Neuronal stem cell (in vitro differentiated cells): ENCODE measurements at regions not wholly inside any gene's neighbourhood (a gene's known extent, or its start where the extent isn't known, plus 50 kb on each side); places are given as distances from the start of the nearest gene placed in this dataset.
A peak's percentile ranks its signal among the peaks of the same experiment; 100 is the strongest.

ENCODE experiments used
- DNase-seq: peaks from one replicate; pipeline ENCODE4 v3.0.0-alpha.2; 2013; ENCODE audit warnings: low spot score
- H2AFZ ChIP-seq: one replicate; pipeline ENCODE4 v1.6.1; 2013; ENCODE audit warnings: mild to moderate bottlenecking, low read length, inconsistent platforms
- H2AK5ac ChIP-seq: 2 replicates; pipeline ENCODE4 v1.6.1; 2013; ENCODE audit warnings: low read depth, mild to moderate bottlenecking, inconsistent platforms, low read length, moderate library complexity, mixed read lengths
- H2BK120ac ChIP-seq: 2 replicates; pipeline ENCODE4 v1.6.1; 2013; ENCODE audit warnings: low read depth, mild to moderate bottlenecking, inconsistent platforms, low read length, moderate library complexity, mixed read lengths
- H2BK12ac ChIP-seq: one replicate; pipeline ENCODE4 v1.6.1; 2013; ENCODE audit warnings: low read length, inconsistent platforms
- H2BK15ac ChIP-seq: 2 replicates; pipeline ENCODE4 v1.6.1; 2013; ENCODE audit warnings: mild to moderate bottlenecking, low read length, inconsistent platforms, mixed read lengths
- H2BK5ac ChIP-seq: one replicate; pipeline ENCODE4 v1.6.1; 2013; ENCODE audit warnings: inconsistent platforms, mild to moderate bottlenecking, low read length, moderate library complexity
- H3K14ac ChIP-seq: one replicate; pipeline ENCODE4 v1.6.1; 2013; ENCODE audit warnings: low read length, inconsistent platforms
- H3K18ac ChIP-seq: 2 replicates; pipeline ENCODE4 v1.6.1; 2013; ENCODE audit warnings: low read length, inconsistent platforms
- H3K23ac ChIP-seq: 2 replicates; pipeline ENCODE4 v1.6.1; 2013; ENCODE audit warnings: low read depth, mild to moderate bottlenecking, mixed read lengths, low read length, inconsistent platforms; ENCODE audit not compliant: poor library complexity
- H3K27ac ChIP-seq: replicated peaks from 3 replicates; pipeline ENCODE4 v1.5.1; 2013; ENCODE audit warnings: low read length, inconsistent platforms
- H3K27me3 ChIP-seq, 3 experiments: 2 replicates each; pipeline ENCODE4 v1.6.1; 2013; ENCODE audit warnings: low read length in 3 of 3, mild to moderate bottlenecking in 2 of 3, inconsistent platforms in 1 of 3, low read depth in 1 of 3, mixed read lengths in 1 of 3, moderate library complexity in 1 of 3; ENCODE audit not compliant: control insufficient read depth in 3 of 3, insufficient read depth in 3 of 3
- H3K36me3 ChIP-seq, 2 donors: replicated peaks in 1 of 2; 2 replicates each; pipeline ENCODE4 v1.6.1; 2013; ENCODE audit warnings: low read length in 2 of 2; ENCODE audit not compliant: control insufficient read depth in 2 of 2, insufficient read depth in 2 of 2
- H3K4ac ChIP-seq: 2 replicates; pipeline ENCODE4 v1.6.1; 2013; ENCODE audit warnings: inconsistent platforms, mild to moderate bottlenecking, low read length, moderate library complexity
- H3K4me1 ChIP-seq, 2 donors: 1 replicate in 1 of 2; 2 replicates in 1 of 2; pipeline ENCODE4 v1.6.1; 2013; ENCODE audit warnings: low read length in 2 of 2, low read depth in 1 of 2; ENCODE audit not compliant: control insufficient read depth in 2 of 2, insufficient read depth in 1 of 2
- H3K4me2 ChIP-seq: one replicate; pipeline ENCODE4 v1.6.1; 2013; ENCODE audit warnings: mild to moderate bottlenecking, low read length, inconsistent platforms; ENCODE audit not compliant: insufficient read depth, poor library complexity, severe bottlenecking
- H3K4me3 ChIP-seq, 2 donors: 2 replicates each; pipeline ENCODE4 v1.5.1; 2013; ENCODE audit warnings: low read length in 2 of 2, mild to moderate bottlenecking in 2 of 2, inconsistent platforms in 1 of 2, moderate library complexity in 1 of 2
- H3K79me1 ChIP-seq: one replicate; pipeline ENCODE4 v1.6.1; 2013; ENCODE audit warnings: low read depth, mild to moderate bottlenecking, inconsistent platforms, low read length, moderate library complexity
- H3K9ac ChIP-seq: one replicate; pipeline ENCODE4 v1.6.1; 2013; ENCODE audit warnings: mild to moderate bottlenecking, low read depth, low read length, inconsistent platforms; ENCODE audit not compliant: poor library complexity
- H3K9me3 ChIP-seq, 2 donors: replicated peaks in 1 of 2; 2 replicates each; pipeline versions ENCODE3 to v1.6.1; 2013; ENCODE audit warnings: low read length in 2 of 2, mild to moderate bottlenecking in 2 of 2, inconsistent platforms in 1 of 2, low read depth in 1 of 2, mixed read lengths in 1 of 2, moderate library complexity in 1 of 2; ENCODE audit not compliant: control insufficient read depth in 2 of 2, insufficient read depth in 1 of 2
- H4K8ac ChIP-seq: one replicate; pipeline ENCODE4 v1.6.1; 2013; ENCODE audit warnings: low read depth, mild to moderate bottlenecking, inconsistent platforms, low read length, moderate library complexity
- H4K91ac ChIP-seq: one replicate; pipeline ENCODE4 v1.6.1; 2013; ENCODE audit warnings: low read length, low read depth, mild to moderate bottlenecking, inconsistent platforms; ENCODE audit not compliant: poor library complexity
- WGBS, 2 donors: extraction: QIAGEN DNeasy Blood & Tissue Kit; methylation state at CpG; one replicate each; pipeline ENCODE4 v1.1.7; 2013; ENCODE audit warnings: missing lambda C conversion rate in 2 of 2, mixed read lengths in 1 of 2; ENCODE audit not compliant: insufficient read length in 2 of 2, insufficient replicate concordance in 1 of 2; ENCODE audit errors: extremely low coverage in 2 of 2; 5-methylcytosine and 5-hydroxymethylcytosine counted together

DNA sequence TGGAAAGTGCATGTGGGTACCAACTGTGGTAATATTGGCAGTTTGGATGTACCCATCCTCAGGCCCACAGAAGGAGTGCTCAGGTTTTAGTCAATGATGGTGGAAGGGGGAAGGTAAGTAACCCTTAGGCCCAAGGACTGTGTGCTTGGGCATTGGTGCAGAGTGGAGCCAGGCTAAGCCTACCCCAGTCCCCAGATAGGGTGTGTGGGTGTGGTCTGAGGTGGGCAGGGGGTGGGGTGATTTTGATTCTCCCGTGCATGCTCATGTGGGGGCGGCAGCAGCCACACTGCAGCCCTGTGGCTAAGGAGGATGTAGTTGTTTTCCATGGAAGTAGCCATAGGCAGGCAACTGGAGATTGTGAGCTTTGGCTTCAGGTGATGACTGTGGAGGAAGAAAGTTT is 2197.3 kb downstream of the PCDH9 start:
- Histone ChIP-seq H2AFZ (no peak overlapping the region), H3K4me2 (no peak overlapping the region), H4K91ac (no peak overlapping the region), H2BK120ac (no peak overlapping the region), H4K8ac (peak overlapping the region; percentile 76), H3K36me3 (no peaks in the 10 kb centered on the region), H2BK5ac (no peak overlapping the region), H2BK15ac (no peak overlapping the region), H3K27me3 (no peaks in the 10 kb centered on the region), H2AK5ac (no peak overlapping the region), H3K23ac (no peak overlapping the region), H3K79me1 (no peaks in the 10 kb centered on the region), H2BK12ac (no peak overlapping the region), H3K14ac (peak overlapping the region; percentile 64), H3K4me1 (peaks cover 0 to 2% of the 10 kb centered on the region in 2 donors), H3K4me3 (no peak overlapping the region), H3K9ac (no peak overlapping the region), H3K9me3 (no peaks in the 10 kb centered on the region), H3K4ac (no peak overlapping the region), H3K27ac (no peak overlapping the region), H3K18ac (no peak overlapping the region)
- DNase-seq: no peak
- WGBS, 2 donors: no CpG with 5 or more reads among the region's 2 CpGs

- Histone ChIP-seq H2BK12ac (no peak overlapping the region), H2BK5ac (no peak overlapping the region), H4K91ac (no peak overlapping the region), H2AK5ac (no peak overlapping the region), H3K4me1 (peaks cover 0 to 2% of the 10 kb centered on the region in 2 donors), H3K23ac (no peak overlapping the region), H2BK120ac (no peak overlapping the region), H4K8ac (no peak overlapping the region), H3K4me2 (no peak overlapping the region), H3K36me3 (no peaks in the 10 kb centered on the region), H3K4me3 (no peak overlapping the region), H2AFZ (no peak overlapping the region), H3K14ac (no peak overlapping the region), H3K27ac (no peak overlapping the region), H3K27me3 (no peaks in the 10 kb centered on the region), H2BK15ac (no peak overlapping the region), H3K4ac (no peak overlapping the region), H3K79me1 (no peaks in the 10 kb centered on the region), H3K9ac (no peak overlapping the region), H3K9me3 (no peaks in the 10 kb centered on the region), H3K18ac (no peak overlapping the region)
- WGBS, 2 donors: no CpG with 5 or more reads among the region's 1 CpG
- no peak for DNase-seq
These were observed 2202.0 kb downstream of the PCDH9 start for GRCh38 chr13:65028101-65028500.

- H3K36me3 ChIP-seq: no peaks in the 10 kb centered on the region
These were observed 2203.6 kb downstream of the PCDH9 start for GRCh38 chr13:65026505-65026904.

GRCh38 chr13:65011378-65011777 is 2218.8 kb downstream of the PCDH9 start:
- no peaks in the 10 kb centered on the region for H3K4me1 ChIP-seq
- H3K9ac ChIP-seq: no peak overlapping the region
- H4K8ac ChIP-seq: no peak overlapping the region
- H2AK5ac ChIP-seq: no peak overlapping the region
- no peak overlapping the region for H2BK12ac ChIP-seq
- H2BK120ac ChIP-seq: no peak overlapping the region
- no peak for DNase-seq
- H3K14ac ChIP-seq: no peak overlapping the region
- H3K23ac ChIP-seq: no peak overlapping the region
- no peaks in the 10 kb centered on the region for H3K79me1 ChIP-seq
- H3K27me3 ChIP-seq: no peaks in the 10 kb centered on the region
- H2AFZ ChIP-seq: no peak overlapping the region
- H3K4ac ChIP-seq: no peak overlapping the region
- no peak overlapping the region for H2BK5ac ChIP-seq
- no peaks in the 10 kb centered on the region for H3K9me3 ChIP-seq
- H3K18ac ChIP-seq: no peak overlapping the region
- no CpG with 5 or more reads among the region's 3 CpGs for WGBS, 2 donors
- no peaks in the 10 kb centered on the region for H3K36me3 ChIP-seq
- H4K91ac ChIP-seq: no peak overlapping the region
- no peak overlapping the region for H3K4me3 ChIP-seq
- no peak overlapping the region for H3K27ac ChIP-seq
- no peak overlapping the region for H2BK15ac ChIP-seq
- H3K4me2 ChIP-seq: no peak overlapping the region

More at GRCh38 chr13:65026505-65026904, 2203.6 kb downstream of the PCDH9 start:
- Histone ChIP-seq H4K8ac (no peak overlapping the region), H3K79me1 (no peaks in the 10 kb centered on the region), H2AK5ac (no peak overlapping the region), H3K4me2 (no peak overlapping the region), H3K23ac (no peak overlapping the region), H3K4me1 (no peaks in the 10 kb centered on the region), H3K4ac (no peak overlapping the region), H3K18ac (no peak overlapping the region), H2BK5ac (no peak overlapping the region), H3K27me3 (no peaks in the 10 kb centered on the region), H3K9ac (no peak overlapping the region), H2BK120ac (no peak overlapping the region), H2BK15ac (no peak overlapping the region), H3K4me3 (no peak overlapping the region), H4K91ac (no peak overlapping the region), H2AFZ (no peak overlapping the region), H3K9me3 (no peaks in the 10 kb centered on the region), H2BK12ac (no peak overlapping the region), H3K27ac (no peak overlapping the region), H3K14ac (no peak overlapping the region)
- no CpG with 5 or more reads among the region's 2 CpGs for WGBS, 2 donors
- DNase-seq: no peak
